Stimulated activated CD8-positive, alpha-beta memory T cell treated with anti-CD3 and anti-CD28 coated beads, Interleukin-7, amount 100 ng/mL, for 1 hour (primary cell): ENCODE measurements at regions not wholly inside any gene's neighbourhood (a gene's known extent, or its start where the extent isn't known, plus 50 kb on each side); places are given as distances from the start of the nearest gene placed in this dataset.
"Not testable (repeated sequence)": the region's sequence is repeated elsewhere in the genome, so short reads cannot be mapped to it uniquely, and the experiment has no call there.

ENCODE experiments used
- DNase-seq, 2 donors: peaks; one replicate each; pipeline ENCODE4 v3.0.0-alpha.2; 2020; ENCODE audit warnings: low read depth in 2 of 2

DNA sequence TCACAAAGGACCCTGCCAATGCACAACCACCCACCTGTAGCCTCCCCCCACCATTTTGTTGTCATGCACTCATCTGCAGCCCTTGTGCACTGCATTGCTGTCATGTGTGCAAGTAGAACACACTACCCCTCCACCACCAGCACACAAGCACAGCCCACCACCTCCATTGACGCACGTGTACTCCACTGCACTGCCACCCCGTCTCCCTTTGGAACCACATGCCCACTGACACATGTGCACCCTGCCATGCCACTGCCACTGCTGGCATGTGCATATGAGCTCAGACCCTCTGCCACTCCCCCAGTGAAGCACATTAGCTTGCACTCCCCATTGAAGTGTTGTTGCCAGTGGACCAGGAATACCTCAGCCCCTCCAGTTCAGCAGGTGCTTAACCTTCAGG, 530.3 kb upstream of the ACO1 start:
- no peak for DNase-seq

DNA sequence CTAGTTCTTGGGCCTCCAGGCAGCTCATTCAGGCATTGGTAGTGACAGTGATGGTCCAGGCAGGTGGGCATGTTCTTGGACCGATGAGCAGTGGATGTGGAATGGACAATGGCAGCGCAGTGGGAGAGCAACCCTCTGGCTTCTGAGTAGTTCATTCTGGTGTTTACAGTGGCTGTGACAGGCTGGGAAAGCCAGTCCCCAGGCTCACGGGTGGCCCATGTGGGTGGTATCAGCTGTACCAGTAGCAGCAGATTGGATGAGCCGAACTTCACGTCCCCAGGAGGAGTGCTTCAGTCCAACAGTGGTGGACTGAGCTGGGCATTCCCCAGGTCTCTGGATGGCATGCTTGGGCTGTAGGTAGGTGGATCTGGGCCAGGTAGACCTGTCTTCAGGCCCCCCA, 515.6 kb upstream of the ACO1 start:
- DNase-seq: no peak

DNA sequence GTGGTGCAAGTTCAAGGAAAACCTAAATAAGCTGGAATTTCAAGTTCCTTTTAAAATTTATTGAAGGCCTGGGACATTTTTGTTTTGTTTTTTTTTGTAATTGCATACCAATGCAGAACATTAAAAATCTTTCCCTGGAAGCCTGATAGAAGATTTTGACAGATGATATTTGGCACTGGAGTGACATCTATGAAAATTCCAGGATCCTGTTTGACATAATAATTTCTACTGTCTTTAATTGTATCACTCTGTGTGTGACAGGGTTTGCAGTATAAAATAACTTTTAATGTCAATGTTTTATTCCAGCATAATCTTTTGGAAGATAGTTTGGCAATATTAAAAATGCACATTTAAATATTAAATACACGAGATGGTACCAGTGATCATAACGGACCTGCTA, 514.2 kb upstream of the ACO1 start:
- DNase-seq: no peak

DNA sequence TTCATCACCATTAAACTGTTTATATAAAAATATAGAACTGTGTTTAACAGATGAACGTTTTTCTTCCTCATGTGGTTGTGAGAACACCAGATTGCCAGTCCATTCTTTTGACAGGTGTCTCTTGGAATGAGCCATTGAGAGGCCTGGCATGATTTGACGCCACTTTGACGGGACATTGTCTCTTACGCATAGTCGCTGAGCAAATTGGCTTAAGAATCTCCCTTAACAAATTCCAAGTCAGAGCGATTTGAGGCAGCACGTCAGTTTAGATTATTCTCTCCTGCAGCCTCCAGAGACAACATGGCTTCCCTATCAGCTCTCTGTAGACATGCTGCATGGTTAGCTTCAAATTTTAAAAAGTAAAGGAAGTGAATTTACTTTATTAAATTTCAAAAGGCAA, 510.7 kb upstream of the ACO1 start:
- DNase-seq: no peak

DNA sequence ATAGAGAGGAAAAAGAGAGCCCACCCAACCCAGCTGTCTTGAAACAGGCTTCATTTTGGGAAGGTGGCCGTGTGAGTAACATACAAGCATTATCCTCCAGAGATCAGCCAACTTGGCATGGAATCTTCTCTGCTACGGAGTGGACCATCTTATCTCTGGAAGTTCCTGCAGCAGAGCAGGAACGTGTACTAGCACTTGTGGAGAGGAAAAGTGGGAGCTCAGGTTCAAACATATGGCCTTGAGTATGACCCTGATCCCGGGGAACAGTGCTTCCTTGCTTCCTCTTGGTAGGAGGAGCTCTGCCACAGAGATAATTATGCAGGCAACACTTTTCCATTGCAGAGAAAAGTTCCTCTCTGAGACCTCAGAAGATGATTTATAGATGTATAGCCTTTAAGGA, 490.4 kb upstream of the ACO1 start:
- DNase-seq: no peak

DNA sequence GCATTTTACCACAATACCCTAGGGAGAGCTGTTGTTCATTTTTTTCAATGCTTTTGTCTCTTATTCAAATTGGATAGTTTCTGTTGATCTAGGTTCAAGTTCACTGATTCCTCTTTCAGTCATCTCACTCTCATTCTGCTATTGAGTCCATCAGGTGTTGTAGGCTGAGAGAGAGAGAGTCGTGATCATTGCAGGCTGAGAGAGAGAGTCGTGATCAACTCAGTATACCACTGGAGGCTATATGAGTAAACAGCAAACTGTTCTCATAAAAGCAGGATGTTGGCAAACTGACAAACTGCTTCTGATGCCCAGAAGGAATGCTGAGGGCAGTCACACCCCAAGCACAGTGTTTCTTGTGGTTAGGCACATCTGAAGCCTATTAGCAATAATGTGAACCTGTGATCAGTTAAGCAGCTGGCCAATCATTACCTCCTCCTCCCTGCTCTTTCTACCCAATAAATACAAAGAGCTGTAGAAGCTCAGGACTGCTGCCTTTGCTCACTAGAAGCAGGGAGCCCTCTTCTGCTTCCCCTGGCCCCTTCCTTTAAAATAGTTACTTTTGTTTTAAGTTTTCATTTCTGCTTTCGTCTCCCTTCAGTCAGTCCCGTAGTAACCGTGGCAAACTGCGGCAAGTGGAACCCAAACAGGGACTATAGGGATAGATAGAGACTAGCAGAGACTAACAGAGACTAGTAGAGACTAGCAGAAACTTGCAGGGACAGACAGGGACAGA, 476.1 kb upstream of the ACO1 start:
- DNase-seq: no peak

DNA sequence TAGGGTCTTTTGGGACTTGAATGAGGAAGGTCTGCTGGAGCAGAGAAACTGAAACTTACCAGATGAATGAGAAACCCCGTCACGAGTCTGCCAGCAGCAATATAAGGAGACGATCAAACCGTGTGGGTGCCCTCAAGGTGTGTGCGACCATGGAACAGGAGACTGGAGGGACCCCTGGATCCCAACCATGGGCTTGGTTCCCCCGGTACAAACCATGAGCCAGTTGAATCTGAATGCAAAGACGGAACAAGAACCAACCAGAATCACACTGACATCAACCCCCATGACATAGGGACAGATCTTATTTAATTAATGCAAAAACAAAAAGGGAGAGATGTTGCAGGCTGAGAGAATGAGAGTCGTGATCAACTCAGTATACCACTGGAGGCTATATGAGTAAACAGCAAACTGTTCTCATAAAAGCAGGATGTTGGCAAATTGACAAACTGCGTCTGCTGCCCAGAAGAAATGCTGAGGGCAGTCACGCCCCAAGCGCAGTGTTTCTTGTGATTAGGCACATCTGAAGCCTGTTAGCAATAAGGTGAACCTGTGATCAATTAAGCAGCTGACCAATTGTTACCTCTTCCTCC, 475.5 kb upstream of the ACO1 start:
- DNase-seq: no peak

DNA sequence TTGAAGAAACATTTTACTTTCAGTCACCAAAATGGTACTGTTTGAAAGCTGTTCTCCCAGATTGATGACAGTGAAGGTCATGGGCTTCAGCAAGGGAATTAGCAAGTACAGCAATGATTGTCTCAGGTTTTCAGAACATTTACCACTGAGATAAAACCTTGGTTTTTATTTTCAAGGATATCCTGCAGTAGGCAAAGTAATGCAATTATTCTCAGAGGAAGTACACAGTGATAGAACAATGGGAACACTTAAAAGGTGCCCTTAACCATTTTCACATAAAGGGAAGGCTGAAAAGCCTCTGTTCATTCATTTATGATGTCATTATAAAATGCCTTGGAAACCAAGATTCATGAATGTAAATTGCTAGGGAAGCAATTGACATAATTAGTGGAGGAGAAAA, 471.8 kb upstream of the ACO1 start:
- no peak for DNase-seq

DNA sequence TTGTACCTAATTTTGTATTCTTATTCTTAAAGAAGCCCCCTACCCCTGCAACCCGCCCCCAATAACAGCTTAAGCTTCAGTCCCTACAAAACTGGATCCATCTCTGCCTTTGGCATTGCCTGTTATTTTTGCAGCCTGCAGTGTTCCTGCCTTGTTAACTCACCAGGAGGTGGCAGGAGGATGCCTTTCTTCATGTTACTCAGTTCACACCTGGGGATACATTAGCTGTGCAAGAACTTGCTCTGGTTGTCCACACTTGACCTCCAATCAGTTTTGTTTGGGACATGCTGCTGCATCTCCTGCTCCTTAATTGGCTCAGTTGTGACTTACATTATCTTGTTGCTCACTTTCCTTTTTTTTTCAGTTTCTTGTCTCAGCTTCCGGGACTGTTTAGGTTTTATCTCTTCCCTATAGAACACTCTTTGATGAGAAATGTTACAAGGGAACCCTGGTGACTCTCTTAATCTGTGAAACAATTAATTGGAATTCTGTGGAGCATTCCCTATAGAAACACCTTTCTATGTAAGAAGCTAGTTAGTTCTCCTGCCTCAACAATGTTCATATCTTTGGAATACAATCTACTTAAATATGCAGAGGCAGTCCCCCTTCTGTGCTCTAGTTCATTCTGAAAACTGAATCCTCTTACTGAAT, 467.7 kb upstream of the ACO1 start:
- no peak for DNase-seq

DNA sequence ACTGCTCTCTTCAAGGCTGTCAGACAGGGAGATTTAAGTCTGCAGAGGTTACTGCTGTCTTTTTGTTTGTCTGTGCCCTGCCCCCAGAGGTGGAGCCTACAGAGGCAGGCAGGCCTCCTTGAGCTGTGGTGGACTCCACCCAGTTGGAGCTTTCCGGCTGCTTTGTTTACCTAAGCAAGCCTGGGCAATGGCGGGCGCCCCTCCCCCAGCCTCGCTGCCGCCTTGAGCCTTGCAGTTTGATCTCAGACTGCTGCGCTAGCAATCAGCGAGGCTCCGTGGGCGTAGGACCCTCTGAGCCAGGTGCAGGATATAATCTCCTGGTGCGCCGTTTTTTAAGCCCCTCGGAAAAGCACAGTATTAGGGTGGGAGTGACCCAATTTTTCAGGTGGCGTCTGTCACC, 446.7 kb upstream of the ACO1 start:
- not testable (repeated sequence) for DNase-seq

DNA sequence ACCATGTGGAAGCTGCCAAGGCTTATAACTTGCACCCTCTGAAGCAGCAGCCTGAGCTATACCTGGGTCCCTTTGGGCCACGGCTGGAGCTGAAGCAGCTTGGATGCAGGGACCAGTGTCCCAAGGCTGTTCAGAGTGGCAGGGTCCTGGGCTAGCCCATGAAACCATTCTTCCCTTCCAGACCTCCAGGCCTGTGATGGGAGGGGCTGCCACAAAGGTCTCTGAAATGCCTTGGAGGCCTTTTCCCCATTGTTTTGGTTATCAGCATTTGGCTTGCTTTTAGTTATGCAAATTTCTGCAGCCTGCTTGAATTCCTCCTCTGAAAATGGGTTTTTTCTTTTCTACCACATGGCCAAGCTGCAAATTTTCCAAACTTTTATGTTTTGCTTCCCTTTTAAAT, 433.7 kb upstream of the ACO1 start:
- no peak for DNase-seq

DNA sequence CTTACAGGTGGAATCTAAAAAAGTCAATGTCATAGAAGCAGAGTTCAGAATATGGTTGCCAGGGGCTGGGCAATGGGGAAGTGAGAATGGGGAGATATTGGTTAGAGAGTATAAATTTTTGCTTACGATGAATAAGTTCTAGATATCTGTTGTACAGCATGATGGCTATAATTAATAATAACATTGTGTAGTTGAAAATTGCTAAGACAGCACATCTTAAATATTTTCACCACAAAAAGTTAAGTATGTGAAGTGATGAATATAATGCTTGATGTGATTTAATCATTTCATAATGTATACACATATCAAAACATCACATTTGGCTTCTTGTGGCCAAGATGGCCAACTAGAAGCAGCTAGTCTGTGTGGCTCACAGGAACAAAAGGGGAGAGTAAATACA, 425.9 kb upstream of the ACO1 start:
- no peak for DNase-seq

DNA sequence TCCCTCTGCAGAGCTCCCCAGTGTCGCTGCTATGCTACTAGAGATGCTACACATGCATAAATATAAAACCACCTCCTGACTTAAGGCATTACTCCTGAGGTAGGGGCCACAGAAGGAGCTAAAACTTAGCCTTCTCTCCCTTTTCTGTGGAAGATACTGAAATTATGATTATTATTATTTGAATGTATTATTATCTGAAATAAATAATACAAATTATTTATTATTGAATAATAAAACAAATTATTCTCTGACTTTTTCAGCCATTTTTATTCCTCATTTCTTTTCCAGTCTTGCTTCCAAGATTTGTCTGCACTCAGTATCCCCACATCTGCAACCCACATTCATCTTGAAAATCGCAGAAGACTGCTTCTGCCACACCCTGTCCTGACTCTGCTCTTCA, 414.9 kb upstream of the ACO1 start:
- no peak for DNase-seq

DNA sequence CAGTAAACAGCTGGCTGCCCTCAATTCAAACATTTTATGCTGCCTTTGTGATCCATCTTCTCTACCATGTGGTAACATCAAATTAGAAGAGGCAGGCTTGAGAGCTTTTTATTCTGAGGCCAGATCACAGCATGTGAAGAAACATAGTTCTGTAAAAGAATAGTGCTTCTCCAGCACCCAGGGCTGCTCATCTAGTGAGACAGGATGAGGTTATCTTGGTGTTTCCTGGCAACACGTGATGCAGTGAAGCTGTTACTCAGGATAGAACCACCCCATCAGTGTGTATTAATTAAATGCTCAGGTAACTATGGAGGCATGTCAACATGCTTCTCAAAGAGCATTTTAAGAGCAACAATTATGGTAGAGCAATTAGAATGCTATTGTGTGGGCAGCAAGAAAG, 400.5 kb upstream of the ACO1 start:
- no peak for DNase-seq

DNA sequence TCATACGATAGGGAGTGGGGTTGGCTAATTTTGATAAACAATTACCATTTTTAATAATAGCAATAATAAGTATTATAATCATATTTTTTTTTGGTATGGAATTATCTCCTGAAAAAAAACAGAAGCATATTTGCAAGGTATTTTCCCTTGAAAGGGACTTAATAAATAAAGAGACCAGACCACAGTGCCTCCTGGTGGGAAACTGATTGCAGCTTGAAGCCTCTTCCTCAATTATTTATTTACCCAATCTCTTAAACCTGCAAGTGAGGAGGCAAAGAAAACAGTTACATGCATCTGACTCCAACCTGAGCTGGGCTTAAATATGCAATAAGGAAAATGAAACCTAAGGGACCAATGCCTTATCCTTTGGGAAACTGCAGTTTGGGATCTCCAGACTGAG, 388.1 kb upstream of the ACO1 start:
- no peak for DNase-seq

DNA sequence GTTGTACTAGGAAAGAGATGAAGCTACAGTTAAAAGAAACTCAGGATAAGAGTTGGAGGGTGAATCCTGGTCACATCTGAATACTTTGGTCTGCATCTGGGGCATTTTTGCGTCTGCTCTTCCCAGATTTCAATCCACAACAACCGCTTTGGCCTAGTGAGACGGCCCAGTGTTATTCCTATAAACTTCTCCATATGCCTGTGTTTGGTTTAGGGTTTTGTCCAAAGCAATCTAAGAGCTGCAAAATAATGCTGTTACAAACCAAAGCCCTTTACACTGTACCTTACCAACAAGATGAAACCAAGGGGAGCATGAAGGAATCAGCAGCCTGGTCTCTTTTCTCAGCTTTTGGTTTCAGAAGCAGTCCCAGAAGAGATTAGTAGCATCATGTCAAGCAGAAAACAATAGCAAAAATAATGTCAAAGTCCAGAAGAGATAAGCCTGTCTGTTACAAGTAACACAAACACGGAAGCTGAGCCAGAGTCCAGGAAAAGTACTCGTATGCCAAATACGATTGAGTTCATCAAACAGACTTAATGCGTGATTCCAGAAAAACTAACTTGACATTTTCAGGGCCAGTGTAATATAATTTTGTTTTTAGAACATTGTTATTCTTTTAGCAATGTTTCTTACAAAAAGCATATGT, 379.9 kb upstream of the ACO1 start:
- DNase-seq: no peak

DNA sequence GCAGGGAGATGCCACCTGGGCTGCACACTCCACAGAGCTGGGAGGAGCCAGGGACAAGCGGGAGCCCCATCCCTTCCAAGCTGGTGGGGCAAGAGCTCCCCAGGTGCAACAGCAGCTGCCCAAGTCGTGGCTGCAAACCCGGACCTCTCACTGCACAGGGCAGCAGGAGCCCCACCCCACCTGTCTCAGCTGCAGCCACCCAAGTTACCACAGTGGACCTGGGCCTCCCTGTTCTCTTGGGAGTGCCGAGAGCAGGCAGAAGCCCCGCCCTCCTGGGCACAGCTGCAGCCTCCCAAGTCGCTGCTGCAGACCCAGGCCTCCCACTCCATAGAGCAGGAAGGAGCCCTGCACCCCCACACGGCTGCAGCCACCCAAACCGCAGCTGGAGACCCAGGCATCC, 374.1 kb upstream of the ACO1 start:
- no peak for DNase-seq

DNA sequence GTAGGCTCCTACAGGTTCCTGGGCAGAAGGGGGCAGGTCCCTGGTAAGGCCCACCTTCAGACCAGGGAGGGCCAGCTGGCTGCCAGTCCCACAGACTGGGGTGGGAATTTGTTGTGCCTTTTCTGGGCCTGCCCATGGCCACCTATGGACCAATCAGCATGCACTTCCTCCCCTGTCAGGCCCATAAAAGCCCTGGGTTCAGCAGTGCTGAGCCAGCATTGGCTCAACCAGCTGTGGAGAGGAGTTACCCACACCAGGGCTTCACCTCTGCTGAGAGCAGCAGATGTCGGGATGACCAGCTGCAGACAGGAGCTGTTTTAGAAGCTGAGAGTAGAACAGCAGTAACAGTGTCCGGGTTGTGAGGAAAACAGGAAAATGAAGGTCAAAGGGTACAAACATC, 373.4 kb upstream of the ACO1 start:
- no peak for DNase-seq

DNA sequence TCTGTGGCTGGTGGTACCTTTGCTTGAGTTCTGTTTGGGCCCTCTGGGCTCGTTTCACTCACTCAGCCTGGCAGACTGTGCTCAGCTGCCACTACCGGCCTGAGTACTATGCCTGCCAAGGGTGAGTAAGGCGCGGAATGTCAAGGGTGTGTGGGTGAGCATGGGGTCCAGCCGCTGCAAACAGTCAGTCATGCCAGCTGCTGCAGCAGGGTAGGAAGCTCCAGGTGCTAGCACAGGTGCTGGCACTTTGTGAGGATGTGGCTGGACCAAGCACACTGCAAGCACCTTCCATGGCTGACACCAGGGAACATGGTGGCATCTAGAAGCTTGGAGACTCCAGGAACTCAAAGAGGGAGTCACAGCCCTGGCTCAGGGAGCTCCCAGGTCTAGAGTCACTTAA, 368.6 kb upstream of the ACO1 start:
- DNase-seq: no peak

DNA sequence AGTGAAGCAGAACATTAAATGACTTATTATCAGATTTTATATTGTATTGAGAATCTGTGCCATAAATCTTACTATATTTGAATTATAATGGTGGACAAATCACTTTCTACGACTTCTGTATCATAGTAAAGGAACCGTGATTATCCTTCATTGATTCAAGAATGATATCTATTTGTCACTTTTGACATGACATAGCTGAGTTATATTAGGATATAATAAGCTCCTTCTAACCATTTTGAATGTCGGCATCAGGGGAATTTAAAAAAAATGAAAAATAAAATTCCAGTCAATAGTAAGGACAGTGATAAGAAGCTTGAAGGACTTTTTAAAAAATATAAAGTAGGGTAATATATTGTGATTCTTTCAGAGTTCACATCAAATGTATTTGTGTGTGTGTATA, 338.9 kb upstream of the ACO1 start:
- DNase-seq: no peak

DNA sequence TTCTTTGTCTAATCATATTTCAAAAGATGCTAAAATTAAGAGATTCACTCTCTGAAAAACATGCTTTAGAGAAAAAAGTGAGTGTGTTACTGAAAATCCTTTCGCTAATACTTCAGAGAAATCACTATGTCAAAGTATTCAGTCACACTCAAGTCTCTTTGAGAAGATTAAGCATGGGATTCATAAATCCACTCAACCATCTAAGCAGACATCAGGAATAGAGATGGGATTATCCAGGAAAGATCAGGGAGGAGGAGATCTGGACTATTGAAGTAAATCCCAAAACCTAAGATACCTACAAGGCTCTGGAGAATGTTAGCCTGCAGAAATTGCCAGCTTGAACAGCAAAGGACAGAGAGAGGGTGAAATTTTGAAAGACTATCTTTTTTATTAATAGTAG, 317.2 kb upstream of the ACO1 start:
- no peak for DNase-seq

DNA sequence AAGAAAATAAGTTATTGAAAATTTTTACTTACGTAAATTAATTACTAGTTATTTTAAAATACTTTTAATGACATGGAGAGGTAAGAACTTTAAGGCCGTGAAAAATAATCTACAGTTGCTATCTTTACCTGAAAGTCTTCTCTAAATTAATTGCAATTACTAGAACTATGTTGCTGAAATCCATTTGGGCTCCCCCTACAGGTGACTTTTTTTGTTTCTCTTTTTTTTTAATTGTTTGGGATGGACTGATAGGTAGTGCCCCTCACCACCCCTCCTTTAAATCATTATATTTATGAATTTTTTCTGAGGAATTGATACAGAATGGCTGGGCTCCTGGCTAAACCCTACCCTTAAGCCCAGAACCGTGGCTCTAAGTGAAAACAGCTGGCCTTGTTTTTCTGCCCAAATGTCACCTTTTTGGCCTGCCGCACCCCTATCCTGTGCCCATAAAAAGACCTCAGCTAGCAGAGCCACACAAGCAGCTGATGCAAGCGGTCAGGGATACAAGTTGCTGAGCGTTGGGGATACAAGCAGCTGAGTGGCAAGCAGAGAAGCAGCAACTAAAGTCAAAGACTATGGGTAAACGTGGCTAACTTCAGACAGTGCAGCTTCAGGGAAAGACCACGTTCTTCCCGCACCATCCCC, 315.2 kb upstream of the ACO1 start:
- DNase-seq: no peak

DNA sequence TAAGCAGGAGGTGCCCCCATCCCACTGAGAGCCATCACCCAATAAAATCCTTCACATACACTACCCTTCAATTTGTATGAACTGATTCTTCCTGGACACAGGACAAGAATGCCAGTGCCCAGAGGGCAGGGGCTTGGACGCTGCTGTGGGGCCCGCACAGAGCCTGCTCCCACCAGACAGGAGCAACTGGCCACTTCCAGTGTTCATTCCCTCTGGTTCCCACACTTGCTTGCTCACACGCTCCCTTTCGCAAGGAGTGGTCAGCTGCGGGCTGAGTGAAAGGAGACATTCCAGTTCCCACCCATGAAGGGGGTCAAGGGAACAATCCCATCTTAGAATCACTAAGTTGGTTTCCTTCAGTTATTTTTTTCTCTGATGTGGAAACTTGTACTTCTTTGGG, 314.5 kb upstream of the ACO1 start:
- DNase-seq: no peak
